HG02759 (cell line): ENCODE measurements at regions not wholly inside any gene's neighbourhood (a gene's known extent, or its start where the extent isn't known, plus 50 kb on each side); places are given as distances from the start of the nearest gene placed in this dataset.
"Not testable (repeated sequence)": the region's sequence is repeated elsewhere in the genome, so short reads cannot be mapped to it uniquely, and the experiment has no call there.

Experiments used
- ATAC-seq: cut with Tn5 transposase; IDR thresholded peaks from one replicate; pipeline ENCODE4 v1.9.1; 2021; ENCODE audit warnings: mild to moderate bottlenecking, moderate library complexity; ENCODE audit not compliant: unreplicated experiment

DNA sequence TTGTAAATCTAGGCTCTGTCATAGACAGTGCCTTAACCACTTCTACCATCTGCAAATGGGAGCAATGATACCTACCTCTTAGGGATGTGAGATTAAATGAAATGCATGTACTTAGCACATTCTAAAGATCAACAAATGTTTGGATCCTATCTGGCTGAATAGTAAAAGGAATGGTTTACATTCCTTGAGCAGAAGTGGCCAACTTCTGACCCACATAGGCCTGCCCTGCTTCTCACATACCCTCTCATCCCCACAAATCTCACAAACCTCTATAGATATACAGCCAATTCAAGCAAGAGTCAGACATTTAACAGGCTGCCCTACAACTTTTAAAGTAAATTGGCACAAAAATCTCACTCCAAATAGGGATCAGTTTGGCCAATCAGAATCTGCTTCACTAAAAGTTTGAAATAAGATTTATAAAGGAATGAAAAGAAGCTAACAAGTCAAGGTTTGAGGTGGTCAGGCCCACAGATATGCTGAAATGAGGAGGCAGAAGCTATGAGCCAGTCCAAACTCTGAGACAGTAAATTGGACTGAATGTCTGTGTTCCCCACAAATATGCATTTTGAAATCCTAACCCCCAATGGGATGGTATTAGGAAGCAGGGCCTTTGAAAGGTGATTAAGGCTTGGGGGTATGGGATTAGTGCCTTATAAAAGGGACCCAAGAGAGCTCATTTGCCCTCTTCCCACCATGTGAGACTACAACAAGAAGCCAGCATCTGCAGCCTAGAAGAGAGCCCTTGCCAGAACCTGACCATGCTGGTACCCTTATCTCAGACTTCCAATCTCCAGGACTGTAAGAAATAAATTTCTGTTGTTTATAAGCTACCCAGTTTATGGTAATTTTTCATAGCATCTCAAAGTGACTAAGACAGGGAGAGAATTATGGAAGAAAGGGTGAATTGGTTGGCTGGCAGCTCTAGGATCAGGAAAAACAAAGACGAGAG is 227.8 kb upstream of the RBMS1 start:
- no peak for ATAC-seq

DNA sequence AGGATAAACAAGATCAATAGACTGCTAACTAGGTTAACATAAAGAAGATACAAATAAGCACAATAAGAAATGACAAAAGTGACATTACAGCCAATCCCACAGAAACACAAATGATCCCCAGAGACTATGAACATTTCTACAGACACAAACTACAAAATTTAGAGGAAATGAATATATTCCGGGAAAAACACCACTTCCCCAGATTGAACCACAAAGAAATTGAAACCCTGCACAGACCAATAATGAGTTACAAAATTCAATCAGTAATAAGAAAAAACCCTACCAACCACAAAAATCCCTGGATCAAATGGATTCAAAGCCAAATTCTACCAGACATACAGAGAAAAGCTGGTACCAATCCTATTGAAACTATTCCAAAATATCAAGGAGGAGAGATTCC is 232.4 kb upstream of the RBMS1 start:
- no peak for ATAC-seq

DNA sequence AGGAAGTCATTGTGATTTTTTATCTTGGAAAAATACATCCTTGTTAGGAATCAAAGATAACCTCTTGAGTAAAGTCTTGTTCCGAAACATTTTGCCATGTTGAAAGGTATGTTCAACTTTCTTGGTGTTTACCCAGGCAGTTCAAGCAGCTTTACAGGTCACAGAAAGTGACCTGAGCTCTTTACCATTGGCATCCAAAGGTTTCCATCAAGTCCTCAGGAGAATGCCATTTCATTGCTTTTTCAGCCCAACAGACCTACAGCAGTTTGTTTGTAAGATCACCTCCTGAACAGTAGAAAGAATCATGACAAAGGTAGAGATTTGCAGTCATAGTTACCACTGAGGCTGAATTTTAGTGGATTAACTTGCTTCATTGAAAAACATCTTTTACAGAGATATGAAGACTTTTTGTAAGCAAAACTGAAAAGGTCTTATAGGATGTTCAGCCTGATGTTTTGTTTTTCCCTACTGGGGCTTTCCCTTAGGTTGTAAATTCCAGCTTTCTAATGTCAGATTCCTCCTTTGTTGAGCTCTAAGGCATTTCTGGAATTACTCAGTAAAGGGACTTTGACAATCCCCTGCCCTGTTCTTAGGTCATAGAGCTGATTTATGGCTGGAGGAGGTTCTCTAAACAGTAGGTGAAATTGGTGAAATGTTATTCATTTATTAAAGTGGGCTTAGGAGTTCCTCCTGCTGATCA is 236.8 kb upstream of the RBMS1 start:
- ATAC-seq = no peak

DNA sequence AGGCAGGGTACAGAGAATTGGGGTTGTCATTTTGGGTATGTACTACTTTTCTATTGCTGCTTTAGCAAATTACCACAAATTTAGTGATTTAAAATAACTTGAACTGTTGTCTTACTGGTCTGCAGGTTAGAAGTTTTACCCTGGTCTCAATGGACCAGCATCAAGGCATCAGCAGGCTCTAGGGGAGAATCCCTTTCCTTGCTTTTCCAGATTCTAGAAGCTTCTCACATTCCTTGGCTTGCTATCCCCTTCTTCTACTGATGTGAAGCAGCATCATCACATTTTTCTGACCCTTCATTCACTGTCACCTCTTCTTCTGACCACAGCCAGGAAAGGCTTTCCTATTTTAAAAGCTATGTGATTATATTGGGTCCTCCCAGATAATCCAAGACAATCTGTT is 237.8 kb upstream of the RBMS1 start:
- no peak for ATAC-seq

DNA sequence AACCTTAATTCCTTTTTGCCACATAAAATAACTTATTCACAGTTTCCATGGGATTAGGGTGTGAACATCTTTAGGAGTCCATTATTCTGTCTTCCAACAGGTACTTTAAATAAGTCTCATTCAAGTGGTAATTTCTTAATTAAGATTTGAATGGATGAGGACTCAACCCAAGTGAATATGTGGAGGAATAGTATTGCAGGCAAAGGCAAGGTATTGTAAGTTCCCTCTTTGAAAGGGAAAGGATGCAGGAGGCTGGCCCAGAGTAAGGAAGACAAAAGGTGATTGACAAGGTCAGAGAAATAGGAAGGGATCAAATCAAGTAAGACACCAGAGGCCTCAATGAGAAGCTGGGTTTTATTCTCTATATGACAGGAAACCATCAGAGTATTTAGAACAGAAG is 238.2 kb upstream of the RBMS1 start:
- no peak for ATAC-seq

DNA sequence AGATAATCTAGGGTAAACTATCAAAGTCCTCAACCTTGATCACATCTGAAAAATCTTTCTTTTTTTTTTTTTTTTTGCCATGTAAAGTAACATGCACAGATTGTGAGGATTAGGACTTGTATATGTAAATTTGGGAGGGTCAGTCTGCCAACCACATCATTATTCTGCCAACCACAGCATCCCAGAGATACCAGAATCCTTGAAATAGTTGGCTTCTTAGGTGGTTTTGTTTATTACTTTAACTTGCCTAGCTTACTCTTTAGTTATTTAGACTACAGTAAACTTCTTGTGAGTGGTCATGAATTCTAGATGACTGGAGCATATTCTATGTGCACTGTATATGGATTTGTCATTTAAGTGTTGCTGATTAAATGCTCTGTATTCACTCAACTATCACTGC is 242.1 kb upstream of the RBMS1 start:
- no peak for ATAC-seq

DNA sequence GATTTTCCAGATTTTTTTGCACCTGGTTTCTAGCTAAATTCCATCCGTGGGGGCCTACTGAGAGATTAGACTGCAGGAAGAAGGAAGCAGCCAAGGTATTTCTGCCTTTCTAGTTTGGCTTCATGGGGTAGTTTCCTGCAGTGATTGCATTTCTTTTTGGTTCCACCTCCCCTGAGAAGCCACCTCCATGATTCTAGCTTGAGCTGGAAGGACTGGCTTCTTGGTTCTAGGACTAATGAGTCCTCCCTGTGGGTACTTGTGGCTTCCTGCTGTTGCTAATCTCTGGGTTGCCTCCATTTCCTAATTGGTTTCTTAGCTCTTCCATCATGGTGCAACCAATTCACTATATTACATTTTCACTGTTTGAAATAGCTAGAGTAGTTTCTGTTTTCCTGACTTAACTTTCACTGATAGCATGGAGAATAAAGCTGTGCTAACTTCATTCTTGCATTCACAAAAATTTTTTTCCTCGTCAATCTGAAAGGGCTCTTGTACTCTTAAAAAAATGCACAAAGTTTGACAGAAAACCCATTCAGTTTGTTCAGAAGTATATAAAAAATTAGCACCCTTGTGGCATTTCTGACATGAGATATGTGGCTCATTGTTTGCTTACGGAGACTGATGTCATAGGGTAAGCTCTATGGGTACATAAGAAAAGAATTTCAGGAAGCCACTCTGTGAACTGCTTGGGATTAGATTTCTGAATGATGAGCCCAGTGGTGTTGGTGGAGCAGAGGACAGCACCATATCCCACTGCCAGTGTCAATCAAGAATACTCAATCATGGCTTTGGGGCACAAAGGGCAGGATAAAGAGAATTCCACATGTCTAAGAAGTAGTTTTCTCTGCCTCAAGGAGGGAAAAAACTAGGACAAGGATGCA is 242.8 kb upstream of the RBMS1 start:
- ATAC-seq = no peak

DNA sequence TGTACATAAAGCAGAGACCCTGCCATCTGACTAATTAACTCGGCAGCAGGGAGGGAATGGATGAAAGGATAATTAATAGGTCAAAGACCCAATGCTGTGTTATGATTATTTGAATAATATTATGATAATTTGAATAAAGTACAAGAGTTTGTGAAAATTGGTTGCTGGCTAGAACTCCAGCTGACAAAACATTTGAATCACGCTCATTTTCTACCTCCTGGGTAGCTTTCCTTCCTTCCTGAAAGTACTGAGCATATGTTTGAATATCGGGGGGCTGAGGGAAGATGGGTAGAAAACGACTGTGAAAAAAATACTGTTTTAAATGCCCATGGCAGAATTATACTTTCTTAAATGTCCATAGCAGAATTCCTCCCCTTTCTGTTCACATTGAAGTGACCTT is 243.6 kb upstream of the RBMS1 start:
- ATAC-seq = no peak

DNA sequence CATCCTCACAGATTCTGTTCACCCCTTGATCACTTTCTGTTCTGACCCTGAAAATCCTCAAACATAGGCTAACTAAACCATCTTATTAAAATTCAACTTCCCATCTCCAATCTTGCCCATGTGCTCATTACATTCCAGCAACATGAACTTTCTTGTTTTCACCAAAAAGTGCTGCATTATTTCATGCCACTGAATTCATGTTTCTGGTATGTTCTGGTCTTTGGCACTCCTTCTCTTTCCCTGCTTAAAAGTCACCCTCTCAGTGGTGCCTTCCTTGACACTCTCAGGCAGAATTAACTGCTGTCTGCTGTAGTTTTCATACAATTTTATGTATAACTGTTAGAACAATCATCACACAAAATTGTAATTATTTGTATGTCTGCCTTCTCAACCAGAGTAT is 247.7 kb upstream of the RBMS1 start:
- ATAC-seq = no peak

DNA sequence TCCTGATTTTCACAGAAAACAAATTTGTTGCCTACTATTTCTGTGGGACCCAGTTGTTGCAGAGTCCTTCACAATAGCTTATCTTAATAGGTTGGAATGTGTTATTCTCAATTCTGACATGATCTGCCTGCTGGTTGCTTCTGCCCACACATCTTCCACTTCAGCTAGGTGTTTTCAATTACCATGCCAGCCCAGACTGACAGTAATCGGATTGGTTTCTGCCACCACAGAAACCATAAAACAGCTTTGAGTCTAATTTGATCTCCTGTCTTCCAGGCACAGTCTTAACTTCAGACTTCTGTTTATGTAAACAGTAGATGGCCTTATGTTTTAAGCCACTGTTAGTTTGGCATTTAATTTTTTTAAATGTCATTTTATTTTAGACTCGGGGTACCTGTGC is 248.2 kb upstream of the RBMS1 start:
- no peak for ATAC-seq

DNA sequence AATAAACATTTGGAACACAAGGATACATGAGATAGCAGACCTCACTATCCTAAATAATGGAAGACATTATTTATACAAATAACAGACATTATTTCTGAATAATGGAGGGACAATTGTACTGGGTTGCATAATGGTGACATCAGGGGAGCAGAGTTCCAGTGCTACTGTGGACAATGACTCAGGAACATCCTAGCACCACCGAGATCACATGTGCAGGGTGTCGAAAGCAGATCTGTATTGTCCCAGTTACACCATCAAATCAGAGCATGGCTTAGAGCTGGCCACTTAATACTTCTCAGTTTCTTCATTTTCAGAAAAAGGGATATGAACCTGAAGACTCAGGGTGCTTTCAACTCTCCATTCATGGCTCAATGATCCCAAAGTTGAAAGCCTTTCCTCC is 249.1 kb upstream of the RBMS1 start:
- no peak for ATAC-seq

DNA sequence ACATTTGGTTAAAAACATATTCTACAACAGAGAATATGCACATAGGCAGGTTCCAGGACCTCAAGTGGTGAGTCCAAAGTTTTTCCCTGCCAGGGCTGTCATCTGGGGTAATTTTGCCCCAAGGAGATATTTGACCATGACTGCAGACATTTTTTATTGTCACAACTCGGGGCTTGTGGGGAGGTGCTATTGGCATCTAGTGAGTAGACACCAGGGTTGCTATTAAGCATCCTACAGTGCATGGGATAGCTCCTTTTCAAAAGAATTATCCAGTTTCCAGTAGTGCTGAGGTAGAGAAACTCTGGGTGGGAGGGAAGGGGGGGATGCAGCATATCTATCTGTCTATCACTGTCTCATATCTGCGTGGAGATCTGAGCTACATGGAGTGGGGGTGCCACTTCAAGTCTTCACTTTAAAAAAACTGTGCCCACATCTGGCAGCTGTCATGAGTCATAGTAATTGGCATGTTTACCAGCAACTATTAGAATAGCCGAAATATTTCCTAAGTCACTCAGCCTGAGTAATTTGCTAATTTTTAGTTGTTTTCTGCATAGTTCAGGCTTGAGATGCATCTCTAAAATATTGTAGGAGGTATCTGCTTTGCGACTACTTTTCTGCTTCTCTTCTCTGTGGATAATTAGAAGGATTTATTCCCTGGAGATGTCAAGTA is 254.0 kb upstream of the RBMS1 start:
- no peak for ATAC-seq

DNA sequence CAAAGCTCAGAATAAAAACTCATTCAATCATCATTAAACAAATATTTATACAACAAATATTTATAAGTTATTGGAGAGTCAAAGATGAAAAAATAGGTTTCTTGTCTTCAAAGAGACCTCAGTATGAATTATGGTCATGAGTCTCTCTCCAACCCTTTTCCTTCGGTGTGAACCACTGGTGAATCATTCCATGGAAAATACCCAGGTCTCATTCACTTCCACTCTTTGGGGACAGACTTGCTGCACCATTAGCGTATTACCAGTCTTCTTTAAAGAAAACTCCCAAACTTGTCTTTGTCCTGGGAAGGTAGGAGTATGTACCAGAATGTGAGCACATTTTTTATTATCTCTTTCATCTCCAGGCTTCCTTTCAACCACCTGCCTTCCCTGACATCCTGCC is 257.4 kb upstream of the RBMS1 start:
- ATAC-seq = no peak

DNA sequence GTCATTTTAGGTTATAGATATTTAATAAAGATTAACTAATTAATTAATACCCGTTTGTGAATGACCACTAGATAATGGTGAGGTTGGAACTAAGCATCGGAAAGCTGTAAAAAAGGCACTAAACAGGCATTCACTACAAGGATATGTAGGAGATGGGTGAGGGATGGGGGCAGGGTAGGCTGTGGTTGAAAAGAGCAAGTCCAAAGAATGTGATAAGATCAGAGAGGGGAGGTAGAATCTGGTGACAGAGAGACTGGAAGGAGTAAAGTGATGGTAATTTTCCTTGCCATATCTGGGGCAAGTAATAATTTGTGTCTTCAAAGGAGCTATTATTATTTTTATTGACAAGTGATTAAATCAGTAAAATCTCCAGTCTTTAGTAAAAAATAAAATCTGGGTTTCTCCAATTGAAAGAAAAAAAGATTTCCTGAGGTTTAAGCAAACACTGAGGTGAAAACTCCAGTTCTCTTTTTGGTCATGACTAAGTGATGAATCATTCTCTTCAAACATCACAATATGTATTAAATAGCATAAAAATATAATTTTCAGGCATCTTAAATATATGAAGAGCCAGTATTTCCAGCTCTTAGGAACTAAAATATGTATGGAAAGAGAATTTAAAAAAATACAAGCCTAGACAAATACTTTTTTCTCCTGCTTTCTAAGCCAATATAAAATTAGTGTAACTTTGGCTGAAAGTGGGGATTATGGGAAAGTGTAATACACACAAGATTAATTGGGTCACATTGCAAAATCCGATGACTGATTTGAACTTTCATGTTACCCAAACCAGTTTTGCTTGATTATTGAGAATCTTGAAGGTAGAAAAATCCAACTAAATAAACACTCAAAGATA is 259.1 kb upstream of the RBMS1 start:
- no peak for ATAC-seq

DNA sequence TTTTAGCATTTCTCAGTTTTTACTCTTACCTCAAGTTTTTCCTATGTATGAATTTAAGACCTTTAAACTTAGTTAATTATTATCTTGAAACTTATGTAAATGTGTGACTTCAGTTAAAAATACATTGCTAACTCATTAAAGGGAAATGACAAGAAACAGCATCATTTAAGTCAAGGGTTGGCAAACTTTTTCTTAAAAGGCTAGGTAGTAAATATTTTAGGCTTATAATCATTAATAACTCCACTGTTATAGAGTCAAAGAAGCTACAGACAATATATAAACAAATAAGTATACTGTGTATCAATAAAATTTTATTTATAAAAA is 259.7 kb upstream of the RBMS1 start:
- no peak for ATAC-seq

DNA sequence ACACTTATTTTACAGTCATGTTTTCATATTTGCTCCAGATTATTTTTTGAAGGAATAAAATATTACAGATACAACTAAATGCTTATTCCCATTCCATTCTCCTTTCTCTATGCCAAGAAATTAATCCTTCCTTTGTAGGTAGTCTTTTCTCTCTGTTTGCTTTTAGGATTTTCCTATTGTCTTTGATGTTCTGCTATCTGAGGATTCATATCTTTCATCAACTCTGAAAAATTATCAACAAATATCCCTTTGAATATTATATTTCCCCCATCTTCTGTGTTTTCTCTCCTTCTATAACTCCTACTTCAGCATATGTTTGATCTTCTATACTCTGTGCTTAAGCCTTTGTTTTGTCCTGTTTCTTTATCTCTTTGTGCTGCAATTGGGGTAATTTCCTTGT is 260.4 kb upstream of the RBMS1 start:
- ATAC-seq = no peak

DNA sequence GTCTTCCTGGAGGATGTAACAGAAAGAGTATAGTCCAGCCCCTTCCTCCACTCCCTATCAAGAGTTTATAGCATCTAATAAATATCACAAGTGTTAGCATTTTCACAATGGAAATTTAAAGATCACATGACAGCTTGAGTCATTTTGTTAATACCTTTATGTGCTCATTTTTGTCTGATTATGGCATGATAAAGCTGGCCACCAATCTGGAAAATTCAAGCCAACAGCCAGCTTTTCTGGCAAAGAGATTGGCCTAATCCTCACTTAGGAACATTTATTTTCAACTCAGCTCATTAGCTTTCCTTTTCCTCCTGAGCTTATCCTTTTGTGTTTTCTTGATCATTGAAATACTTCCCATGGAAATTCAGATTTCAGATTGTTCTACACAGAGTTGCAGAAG is 262.9 kb upstream of the RBMS1 start:
- no peak for ATAC-seq

DNA sequence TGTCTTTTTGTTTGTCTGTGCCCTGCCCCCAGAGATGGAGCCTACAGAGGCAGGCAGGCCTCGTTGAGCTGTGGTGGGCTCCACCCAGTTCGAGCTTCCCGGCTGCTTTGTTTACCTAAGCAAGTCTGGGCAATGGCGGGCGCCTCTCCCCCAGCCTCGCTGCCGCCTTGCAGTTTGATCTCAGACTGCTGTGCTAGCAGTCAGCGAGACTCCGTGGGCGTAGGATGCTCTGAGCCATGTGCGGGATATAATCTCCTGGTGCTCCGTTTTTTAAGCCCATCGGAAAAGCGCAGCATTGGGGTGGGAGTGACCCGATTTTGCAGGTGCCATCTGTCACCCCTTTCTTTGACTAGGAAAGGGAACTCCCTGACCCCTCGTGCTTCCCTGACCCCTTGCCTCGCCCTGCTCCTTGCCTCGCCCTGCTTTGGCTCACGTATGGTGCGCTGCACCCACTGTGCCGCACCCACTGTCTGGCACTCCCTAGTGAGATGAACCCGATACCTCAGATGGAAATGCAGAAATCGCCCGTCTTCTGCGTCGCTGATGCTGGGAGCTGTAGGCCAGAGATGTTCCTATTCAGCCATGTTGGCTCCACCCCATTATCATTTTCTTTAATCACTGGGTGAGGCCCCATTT is 269.0 kb upstream of the RBMS1 start:
- not testable (repeated sequence) for ATAC-seq

DNA sequence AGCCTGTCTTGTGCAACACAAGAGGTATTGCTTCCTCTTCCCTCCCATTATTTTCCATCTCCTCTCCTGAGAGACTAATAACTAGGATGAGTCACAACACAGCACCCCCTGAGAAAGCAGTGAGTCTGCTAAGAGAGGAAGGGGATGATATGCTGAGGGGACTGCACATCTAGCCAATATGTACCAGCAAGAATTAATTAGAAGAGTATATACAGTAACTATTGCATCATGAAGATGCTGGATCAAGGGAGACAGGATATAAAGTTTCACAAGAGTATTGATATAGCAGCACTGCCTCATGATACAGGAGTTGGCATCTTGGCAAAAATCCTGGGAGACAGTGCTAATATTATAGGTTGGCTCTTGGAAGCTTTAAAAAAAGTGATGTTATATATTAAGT is 289.9 kb upstream of the RBMS1 start:
- ATAC-seq = no peak

DNA sequence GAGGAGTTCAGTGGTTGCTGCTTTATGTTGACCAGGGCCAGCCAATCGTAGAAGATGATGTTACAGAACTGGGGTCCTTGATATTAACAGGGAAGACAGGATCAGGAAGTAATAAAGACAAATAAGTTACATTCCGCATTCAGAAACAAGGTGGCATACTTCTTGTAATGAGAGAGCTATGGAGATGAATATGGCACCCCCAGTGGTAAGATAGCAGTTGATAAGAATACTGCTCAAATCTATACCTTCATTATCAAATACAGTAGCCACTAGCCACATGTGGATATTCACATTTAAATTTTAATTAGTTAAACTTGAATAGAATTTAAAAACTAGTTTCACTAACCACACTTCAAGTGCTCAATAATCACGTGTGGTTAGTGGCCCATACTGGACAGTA is 290.4 kb upstream of the RBMS1 start:
- ATAC-seq = no peak
